GM21515 (cell line): ENCODE measurements at regions not wholly inside any gene's neighbourhood (a gene's known extent, or its start where the extent isn't known, plus 50 kb on each side); places are given as distances from the start of the nearest gene placed in this dataset.
"Not testable (repeated sequence)": the region's sequence is repeated elsewhere in the genome, so short reads cannot be mapped to it uniquely, and the experiment has no call there.

Experiments
- ATAC-seq: cut with Tn5 transposase; IDR thresholded peaks from one replicate; pipeline ENCODE4 v1.9.1; 2021; ENCODE audit not compliant: unreplicated experiment

- ATAC-seq = no peak
Measured at GRCh38 chr1:218494449-218494852, 149.3 kb downstream of the TGFB2 start.

- no peak for ATAC-seq
Measured at GRCh38 chr1:218495931-218496330, 150.8 kb downstream of the TGFB2 start.

- no peak for ATAC-seq
Measured at GRCh38 chr1:218496561-218496960, 151.4 kb downstream of the TGFB2 start.

- ATAC-seq = no peak
Measured at GRCh38 chr1:218498056-218498938, 153.2 kb downstream of the TGFB2 start.

- ATAC-seq = no peak
Measured at GRCh38 chr1:218499011-218499691, 154.0 kb downstream of the TGFB2 start.

GRCh38 chr1:218499911-218500310, 154.8 kb downstream of the TGFB2 start:
- ATAC-seq = no peak

- ATAC-seq = no peak
Measured at GRCh38 chr1:218501161-218501560, 156.0 kb downstream of the TGFB2 start.

- no peak for ATAC-seq
Measured at GRCh38 chr1:218502383-218502782, 157.2 kb downstream of the TGFB2 start.

GRCh38 chr1:218503102-218503501, 158.0 kb downstream of the TGFB2 start:
- no peak for ATAC-seq

GRCh38 chr1:218507355-218508002, 162.3 kb downstream of the TGFB2 start:
- no peak for ATAC-seq

GRCh38 chr1:218510153-218510772, 165.1 kb downstream of the TGFB2 start:
- ATAC-seq = no peak

GRCh38 chr1:218513328-218513727, 168.2 kb downstream of the TGFB2 start:
- ATAC-seq = no peak

- ATAC-seq = no peak
Measured at GRCh38 chr1:218514689-218515088, 169.6 kb downstream of the TGFB2 start.

- ATAC-seq = no peak
Measured at GRCh38 chr1:218516526-218516925, 171.4 kb downstream of the TGFB2 start.

- no peak for ATAC-seq
Measured at GRCh38 chr1:218517459-218517858, 172.3 kb downstream of the TGFB2 start.

GRCh38 chr1:218518216-218518740, 173.1 kb downstream of the TGFB2 start:
- no peak for ATAC-seq

GRCh38 chr1:218520646-218521045, 175.5 kb downstream of the TGFB2 start:
- not testable (repeated sequence) for ATAC-seq

- peak; percentile 73 for ATAC-seq
Measured at GRCh38 chr1:218521414-218522169, 176.5 kb downstream of the TGFB2 start.

GRCh38 chr1:218524526-218524925, 179.4 kb downstream of the TGFB2 start:
- no peak for ATAC-seq

GRCh38 chr1:218525031-218525430, 179.9 kb downstream of the TGFB2 start:
- no peak for ATAC-seq
